Gastrocnemius medialis (tissue), 4 donors: ENCODE measurements at regions not wholly inside any gene's neighbourhood (a gene's known extent, or its start where the extent isn't known, plus 50 kb on each side); places are given as distances from the start of the nearest gene placed in this dataset.

Source experiments
- POLR2A ChIP-seq, 2 donors: fragments of 450-650 bp; IDR thresholded peaks; one replicate each; pipeline ENCODE4 v1.6.1; 2017; ENCODE audit warnings: antibody characterized with exemption in 2 of 2, mild to moderate bottlenecking in 2 of 2, moderate library complexity in 2 of 2
- TF ChIP-seq, protein P1 (sequence below), 5 experiments: fragments of 450-650 bp in 3 of 5; fragments of 200-600 bp in 2 of 5; sonication (generic) in 2 of 5; IDR thresholded peaks in 4 of 5; conservative IDR thresholded peaks in 1 of 5; 1 replicate in 4 of 5; 2 replicates in 1 of 5; pipeline ENCODE4 v1.5.1; 2016 to 2019; ENCODE audit warnings: antibody characterized with exemption in 5 of 5, mild to moderate bottlenecking in 3 of 5, moderate library complexity in 3 of 5

GRCh38 chr12:105880824-105881388, 257.8 kb downstream of the NUAK1 start:
- TF ChIP-seq, protein P1, sequence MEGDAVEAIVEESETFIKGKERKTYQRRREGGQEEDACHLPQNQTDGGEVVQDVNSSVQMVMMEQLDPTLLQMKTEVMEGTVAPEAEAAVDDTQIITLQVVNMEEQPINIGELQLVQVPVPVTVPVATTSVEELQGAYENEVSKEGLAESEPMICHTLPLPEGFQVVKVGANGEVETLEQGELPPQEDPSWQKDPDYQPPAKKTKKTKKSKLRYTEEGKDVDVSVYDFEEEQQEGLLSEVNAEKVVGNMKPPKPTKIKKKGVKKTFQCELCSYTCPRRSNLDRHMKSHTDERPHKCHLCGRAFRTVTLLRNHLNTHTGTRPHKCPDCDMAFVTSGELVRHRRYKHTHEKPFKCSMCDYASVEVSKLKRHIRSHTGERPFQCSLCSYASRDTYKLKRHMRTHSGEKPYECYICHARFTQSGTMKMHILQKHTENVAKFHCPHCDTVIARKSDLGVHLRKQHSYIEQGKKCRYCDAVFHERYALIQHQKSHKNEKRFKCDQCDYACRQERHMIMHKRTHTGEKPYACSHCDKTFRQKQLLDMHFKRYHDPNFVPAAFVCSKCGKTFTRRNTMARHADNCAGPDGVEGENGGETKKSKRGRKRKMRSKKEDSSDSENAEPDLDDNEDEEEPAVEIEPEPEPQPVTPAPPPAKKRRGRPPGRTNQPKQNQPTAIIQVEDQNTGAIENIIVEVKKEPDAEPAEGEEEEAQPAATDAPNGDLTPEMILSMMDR (IDR thresholded peaks at IDR 0.05 in 4 of 5, conservative IDR thresholded peaks at IDR 0.05 in 1 of 5) = no peak
- no peak for TF ChIP-seq POLR2A (IDR thresholded peaks at IDR 0.05)
